Hematopoietic multipotent progenitor cell treated with erythropoietin and hydrocortisone succinate and interleukin-3 and kit ligand, for 17 days (in vitro differentiated cells): ENCODE measurements at regions not wholly inside any gene's neighbourhood (a gene's known extent, or its start where the extent isn't known, plus 50 kb on each side); places are given as distances from the start of the nearest gene placed in this dataset.

Experiments used
- DNase-seq: peaks from one replicate; pipeline ENCODE4 v3.0.0-alpha.2; 2015; ENCODE audit warnings: low spot score

DNA sequence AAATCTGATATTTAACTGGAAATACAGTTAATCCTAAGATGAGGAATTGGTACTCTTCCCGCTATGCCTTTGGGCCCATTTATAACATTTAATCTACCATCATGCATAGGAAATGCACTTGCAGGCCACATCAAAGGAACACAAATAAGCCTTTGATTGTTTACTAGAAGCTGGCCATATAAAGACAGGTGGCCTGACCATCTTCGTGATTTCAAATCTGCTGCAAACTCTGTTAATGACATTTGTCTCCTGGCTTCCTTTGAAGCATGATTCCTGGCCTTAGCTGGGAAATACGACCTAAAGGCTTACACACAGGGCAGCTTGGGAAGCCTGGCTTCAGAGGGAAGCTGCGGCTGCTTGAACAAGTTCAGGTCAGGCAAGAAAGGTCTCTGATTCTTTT lies 552.1 kb downstream of the CDH26 start:
- no peak for DNase-seq

DNA sequence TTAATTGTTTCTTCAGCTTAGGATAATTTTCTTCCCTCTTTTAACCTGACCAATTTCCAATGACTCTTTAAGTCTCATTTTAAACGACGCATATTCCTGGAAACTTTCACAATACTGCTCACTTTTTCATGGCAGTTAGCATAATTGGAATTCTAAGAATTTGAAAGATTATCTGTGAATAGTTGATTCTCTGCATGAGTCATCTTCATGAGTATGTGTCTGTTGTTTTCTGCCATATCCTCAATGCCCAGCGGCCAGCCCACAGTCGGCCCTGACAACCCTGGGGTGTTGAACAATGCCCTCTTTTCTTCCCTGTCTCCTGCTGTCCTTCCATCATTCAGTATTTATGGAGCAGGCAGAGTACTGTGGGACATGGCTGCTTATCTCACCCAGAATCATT lies 554.2 kb downstream of the CDH26 start:
- DNase-seq: no peak

DNA sequence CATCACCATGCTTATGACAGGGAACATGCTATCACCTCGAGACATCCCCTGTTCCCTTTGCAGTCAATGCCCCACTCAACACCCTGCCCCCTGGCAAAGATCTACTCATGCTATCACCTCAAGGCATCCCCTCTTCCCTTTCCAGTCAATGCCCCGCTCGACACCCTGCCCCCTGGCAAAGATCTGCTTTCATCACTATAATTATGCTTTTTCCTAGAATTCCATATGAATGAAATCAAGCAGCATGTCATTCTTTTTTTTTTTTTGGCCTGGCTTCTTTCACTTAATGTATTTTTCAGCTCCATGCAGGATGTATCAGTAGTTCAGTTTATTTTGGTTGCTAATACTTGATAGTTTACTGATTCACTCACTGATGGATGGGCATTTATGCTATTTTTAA lies 554.9 kb downstream of the CDH26 start:
- no peak for DNase-seq

DNA sequence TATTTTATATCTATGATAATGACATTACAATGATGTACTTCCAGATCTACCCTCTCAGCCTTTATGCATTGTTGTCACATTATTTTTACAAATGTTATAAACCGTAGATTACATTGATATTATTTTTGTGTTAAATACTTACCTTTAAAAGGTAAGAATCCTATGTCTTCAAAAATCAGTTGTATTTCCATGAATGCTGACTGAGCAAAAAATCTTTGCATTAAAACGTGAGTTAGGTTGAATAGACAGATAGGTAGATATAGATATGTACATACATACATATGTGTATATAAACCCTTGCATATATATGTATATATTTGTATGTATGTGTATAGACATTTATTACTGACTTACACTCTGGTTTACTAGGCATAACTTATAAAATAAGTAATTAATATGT lies 558.2 kb downstream of the CDH26 start:
- DNase-seq: no peak

DNA sequence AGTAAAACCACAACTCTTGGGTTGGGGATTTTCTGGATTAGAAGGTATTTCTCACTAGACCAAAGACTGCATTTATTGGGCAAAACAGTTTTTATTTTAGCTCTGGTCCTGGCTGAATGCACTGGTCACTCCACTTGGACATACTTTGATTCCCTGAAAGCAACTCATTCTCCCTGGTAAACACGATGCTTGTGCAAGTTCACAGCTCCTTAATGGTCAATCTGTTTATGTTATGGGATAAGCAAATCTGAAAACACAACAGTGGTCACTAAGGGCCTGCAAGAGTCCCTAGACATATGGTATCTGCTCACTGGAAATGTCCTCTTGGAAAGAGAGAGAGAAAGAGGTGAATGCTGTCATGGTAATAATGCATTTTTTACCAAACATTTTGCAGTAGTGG lies 559.8 kb downstream of the CDH26 start:
- DNase-seq: no peak

DNA sequence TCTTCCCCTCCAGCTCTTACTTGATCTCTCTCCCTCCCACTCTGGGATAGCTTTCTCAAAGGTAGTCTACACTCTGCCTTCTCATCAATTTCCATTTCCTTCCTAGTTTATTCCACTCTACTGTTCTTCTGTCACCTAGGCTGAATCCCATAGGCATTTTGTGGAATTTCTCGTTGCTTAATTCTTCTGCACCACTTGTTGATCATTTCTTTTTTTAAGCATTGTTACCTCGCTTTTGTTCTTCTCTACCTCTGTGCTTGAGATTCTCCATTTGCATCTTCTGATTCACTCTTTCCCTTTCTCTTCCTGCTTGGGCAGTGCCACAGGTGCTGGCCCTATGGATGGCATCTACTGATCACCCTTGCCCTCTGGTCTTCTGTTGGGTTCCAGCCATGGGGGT lies 567.2 kb downstream of the CDH26 start:
- no peak for DNase-seq

DNA sequence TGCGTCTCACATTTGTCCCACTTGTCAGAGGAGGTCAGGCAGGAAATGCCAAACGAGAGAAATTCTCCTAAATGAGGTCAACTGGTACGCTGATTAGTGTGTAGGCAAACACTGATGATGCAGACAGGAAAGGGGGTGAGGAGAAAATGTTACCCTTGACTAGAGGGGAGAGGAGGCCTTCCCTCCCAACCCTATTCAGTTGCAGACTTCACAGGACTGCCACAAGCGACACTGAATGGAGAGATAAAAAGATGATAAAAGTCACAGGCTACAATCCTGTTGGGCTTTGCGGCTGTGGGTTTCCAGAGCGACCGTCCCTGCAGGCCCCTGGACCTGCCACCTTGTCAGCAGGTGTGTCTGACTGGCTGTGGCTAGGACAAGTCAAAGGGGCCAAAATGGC lies 569.4 kb downstream of the CDH26 start:
- DNase-seq: no peak

DNA sequence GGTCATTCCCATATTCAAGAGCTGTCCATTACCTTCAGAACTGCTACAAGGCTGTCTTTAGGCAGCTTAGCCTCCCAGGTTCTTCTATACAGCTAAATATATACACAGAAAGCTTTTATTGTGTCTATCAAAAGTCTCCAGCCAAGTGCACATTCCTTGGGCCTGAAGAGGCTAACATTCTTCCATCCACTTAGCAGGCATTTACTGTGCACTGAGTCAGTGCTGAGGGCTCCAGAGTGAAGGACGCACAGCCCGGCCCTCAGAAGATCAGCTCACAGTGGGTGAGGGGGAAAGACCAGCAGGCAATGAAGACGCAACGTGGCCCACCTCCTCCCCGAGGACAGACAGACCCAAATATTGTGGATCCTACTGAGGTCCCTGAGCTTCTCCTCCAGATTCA lies 569.9 kb downstream of the CDH26 start:
- no peak for DNase-seq

DNA sequence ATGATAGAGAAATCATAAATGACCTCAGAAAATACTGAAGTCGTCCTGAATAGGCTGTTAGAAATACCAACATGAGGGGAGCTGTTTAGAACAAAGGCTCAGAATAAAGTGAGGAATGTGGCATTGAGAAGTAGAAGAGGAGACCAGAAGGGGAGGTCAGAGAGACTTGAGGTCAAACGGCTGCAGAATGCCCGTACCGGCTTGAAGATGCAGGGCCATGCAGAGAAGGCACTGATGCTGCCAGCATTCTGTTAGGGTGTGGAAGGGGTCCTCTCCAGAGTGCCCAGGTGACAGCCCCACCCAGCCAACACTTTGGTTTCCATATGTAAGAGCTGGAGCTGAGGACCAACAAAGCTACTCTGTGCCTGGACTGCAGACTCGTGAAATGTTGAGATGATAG lies 570.9 kb downstream of the CDH26 start:
- DNase-seq: no peak

DNA sequence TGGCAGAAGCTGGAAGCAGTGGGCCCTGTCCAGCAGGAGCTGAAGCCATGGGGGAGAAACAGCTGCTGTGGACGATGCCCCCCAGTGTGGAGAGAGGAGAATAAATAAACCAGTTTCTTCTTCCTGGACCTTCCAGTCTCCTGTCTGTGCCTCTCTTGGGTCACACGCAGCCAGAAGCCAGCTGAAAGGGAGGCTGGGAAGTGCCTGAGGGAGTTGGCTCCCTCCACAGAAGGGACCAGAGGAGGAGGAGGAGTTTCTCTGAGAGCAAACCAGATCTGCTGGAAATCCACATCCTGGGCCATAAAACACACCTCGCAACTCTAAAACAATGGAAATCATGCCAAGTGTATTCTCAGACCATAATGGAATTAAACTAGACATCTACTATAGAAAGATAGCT lies 577.0 kb downstream of the CDH26 start:
- no peak for DNase-seq

DNA sequence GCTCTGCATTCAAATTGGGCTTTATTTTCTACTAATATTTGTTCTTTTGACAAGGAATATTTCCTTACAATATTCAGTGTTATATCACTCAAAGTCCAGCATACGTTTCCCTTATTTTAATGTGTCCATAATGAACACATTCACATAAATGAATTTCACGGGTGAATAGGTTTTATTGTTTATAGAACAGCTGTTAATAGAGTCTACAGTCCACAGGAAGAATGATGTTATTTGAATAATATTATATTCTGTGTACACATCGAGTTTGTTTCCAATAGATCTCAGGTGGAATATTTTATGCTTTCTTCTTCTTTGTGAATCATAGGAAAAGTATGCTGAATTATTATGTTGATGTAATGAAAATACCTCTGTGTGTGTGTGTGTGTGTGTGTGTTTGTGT lies 582.4 kb downstream of the CDH26 start:
- no peak for DNase-seq

DNA sequence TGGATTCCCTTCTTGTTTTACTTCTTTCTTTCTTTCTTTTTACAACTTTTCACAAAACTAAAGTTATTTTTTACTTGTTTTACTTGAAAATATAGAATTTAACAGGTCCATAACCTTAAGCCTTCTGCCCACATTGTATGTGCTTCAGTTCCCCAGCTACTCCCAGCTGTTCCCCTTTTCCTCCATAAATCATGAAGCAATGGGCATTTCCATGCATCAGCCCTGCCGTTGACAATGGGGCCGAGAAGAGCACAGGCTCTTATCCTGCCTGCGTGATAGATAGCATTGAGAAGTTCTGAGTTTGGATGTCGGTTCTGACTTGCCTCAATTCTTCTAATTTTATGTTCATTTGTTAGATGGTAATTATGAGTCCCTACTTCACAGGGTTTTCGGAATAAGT lies 583.8 kb downstream of the CDH26 start:
- no peak for DNase-seq

DNA sequence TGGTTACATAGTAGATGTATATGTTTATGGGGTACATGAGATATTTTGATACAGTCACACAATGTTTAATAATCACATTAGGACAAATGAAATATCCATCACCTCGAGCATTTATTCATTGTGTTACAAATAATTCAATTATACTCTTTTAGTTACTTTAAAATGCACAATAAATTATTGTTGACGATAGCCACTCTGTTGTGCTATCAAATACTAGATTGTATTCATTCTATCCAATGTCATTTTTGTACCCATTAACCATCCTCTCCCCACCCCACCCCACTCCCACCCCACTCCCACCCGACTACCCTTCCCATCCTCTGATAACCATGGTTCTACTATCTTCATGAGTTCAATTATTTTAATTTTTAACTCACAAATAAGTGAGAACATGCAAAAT lies 585.4 kb downstream of the CDH26 start:
- no peak for DNase-seq

DNA sequence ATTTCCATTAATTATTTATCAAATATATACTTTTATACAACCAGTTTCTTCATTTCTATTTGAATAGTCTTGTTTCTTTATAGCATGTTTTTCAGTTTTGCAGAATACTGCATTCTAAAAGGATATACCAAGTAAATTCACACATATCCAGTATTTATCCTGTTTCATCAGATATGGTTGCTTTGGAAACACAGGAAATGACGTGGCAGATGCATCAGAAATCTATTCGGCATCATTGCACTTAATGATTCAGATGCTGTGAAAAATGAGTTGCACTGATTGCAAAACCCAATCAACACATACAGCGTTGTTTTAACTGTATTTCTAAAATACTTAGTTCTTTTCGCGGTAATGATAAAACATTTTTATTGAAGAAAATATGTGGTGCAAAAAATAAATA lies 594.9 kb downstream of the CDH26 start:
- no peak for DNase-seq

DNA sequence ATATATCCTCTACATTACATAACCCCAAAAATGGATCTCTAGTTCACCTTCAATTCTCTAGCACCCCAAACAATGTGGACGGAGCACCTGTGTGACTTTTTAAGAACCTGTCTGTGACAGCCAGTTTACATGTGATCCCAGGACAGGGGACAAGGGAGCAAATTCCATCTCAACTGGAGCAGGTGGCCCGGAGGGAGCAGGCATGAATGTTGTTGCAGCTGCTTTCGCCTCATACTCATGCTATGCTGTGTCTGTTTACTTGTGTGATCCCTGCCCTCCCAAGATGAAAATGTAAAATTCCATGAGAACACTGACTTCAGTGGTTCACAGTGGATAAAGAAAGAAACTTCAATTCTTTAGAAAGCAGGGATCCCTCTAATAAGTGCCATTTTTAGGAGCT lies 600.3 kb downstream of the CDH26 start:
- DNase-seq: no peak

DNA sequence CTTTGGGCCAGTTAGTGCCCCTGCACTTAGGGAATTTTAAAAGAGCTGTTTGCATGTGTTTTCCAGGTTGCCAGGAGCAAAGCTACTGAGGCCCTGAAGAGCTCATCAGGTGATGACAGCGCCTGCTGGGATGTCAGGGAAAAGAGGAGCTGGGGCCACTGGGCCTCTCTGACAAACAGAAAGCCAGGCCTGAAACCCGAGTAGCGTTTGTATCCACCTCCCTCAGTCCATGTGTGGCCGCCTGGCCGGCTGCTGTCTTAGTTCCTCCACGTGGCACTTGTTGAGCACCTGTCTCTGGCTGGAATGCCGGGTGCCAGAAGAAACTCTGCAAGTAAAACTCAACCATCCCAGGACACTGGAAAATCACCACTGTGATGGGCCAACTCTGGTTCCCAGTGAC lies 601.2 kb downstream of the CDH26 start:
- DNase-seq: no peak

DNA sequence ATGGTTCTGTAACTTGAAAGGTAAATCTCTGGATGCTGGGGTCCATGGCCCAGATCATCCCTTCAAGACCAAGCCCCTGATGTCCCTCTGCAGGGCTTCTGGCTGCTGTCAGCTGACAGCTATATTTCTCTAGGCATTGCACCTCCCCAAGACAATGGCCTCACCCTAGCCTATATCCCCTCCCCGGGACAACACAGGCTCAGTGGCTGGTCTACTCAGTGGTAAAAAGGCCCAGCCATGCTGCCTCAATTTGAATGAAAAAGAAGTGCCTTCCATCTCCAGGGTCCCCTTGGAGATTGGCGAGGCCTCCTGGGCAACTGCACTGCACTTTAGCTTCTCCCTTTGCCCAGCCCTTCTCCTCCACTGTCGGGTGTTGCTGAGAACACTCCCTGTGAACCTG lies 602.8 kb downstream of the CDH26 start:
- no peak for DNase-seq

DNA sequence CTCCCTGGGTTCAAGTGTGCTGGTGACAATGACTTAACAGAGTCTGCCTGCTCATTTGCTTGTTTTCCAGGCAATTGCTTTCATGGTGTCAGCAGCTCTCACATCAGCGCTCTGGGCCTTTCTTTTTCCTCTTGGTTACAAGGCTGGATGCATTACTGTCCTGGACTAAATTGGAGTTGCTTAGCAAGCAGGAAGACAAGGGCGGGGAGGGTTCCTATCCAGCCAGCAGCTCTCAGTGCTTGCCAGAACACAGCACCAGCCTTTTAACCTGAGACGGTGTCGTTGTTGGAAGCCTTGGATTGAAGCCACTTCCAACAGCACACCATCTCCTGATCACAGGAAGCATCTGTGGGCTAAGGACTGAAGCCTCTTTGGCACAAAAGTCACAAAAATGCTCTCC lies 606.9 kb downstream of the CDH26 start:
- no peak for DNase-seq

DNA sequence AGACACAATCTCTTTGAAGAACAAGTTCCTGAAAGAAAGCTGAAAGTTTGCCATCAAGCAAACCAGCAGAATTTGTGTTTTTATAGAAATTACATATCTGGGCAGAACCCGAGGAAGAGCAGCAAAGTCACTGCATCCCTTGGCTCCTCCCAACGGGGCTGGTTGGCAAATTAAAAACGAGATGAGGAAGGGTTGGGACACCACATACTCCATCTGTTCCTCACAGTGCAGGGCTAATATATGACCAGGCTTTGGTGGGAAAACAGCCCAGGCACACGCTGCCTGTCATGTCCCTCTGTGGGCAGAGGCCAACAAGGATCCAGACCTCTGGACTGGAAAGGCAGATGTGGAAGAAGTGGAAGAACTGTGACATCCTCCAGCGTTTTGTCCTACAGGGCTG lies 607.3 kb downstream of the CDH26 start:
- no peak for DNase-seq

DNA sequence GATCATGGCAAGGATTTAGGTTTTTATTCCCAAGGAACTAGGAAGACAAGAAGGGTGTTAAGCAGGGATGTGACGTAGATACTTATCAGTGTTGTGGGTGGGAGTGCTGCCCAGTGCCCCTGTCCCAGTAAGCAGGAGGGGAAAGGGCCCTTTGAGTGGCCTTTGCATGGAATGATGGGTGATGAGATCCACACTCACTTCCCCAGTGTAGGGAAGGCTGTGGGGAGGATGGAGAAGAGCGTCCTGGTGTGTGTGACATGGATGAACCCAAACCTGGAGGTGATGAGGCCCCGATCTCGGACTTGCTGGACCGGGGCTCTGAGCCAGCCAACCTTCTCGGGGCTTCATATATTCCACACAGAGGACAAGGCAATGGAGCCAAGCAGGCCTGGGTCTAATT lies 610.9 kb downstream of the CDH26 start:
- DNase-seq: no peak

DNA sequence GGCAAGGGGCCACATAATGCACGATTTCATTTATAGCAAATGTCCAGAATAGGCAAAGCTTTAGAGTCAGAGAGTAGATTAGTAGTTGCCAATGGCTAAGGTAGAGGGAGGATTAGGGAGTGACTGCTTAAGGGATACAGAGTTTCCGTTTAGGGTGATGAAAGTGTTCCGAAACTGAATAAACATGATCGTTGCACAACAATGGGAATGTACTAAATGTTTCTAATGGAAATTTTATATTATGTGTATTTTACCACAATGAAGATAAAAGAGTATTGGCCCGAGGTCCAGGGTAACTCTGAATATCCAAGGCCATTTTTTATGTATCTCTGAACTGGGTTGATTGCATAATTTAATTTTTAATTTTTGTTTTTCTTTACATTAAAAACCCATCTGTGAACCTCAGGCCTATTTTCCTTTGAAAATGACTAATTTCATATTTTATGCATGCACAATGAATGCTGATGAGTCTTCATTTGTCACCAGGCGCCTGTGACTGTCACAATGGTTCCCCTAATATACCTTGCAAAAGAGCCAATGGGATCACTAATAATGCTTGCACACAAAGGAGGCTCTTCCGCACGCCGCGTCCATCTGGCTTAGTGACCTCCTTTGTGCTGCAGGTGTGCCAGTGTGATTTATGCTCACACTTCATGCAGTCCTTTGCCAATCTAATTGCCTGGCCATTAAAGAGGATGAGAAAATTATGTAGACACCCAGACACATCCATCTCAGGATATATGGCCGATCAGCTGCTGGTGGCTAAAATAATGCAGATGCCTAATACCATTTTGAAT lies 612.5 kb downstream of the CDH26 start:
- DNase-seq: no peak

DNA sequence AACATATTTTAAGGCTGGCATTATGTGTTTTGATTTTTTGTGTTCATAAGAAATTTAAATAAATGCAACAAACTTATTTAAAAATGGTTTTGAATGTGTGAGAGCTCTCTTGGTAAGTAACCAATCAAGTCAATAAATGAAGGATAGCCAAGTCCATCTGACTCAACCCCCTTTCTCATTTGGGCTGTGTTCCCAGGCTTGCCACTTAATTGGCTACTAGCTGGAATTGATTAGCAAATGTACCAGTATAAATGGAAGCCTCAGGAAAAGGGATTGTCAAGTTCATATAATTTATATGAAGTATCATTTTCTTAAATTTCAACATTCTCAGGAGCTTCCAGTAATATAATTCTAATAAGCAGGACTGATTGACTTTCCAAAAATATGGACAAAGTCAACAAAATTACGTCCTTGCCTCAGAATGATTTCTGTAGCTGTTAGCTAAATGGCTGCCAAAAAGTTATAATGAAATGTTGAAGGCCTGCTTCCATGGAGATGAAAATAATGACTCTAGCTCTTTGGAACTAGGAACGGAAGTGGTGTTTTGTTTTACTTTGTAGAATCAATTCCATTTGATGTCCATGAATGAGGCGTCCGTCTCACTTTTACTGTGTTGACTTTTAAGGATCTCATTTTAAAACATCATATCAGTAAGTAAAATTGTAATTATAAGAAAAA lies 614.9 kb downstream of the CDH26 start:
- no peak for DNase-seq

DNA sequence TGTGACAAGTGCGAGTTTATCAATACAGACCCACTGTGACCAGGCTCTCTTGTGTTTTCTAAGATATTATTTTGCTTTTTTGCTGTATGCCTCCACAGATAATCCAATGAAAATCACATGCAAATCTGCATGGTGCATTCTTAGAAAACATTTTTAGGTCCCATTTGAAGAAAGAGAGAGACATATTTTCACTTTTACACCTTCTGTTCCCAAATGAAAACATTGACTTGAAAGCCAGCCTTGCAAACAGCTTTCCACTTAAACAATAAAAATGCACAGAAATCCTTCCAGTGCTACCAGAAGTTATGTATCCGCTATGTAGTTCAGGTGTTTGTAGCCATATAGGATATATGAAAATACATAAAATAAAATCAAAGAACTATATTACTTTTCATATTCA lies 618.0 kb downstream of the CDH26 start:
- DNase-seq: no peak

DNA sequence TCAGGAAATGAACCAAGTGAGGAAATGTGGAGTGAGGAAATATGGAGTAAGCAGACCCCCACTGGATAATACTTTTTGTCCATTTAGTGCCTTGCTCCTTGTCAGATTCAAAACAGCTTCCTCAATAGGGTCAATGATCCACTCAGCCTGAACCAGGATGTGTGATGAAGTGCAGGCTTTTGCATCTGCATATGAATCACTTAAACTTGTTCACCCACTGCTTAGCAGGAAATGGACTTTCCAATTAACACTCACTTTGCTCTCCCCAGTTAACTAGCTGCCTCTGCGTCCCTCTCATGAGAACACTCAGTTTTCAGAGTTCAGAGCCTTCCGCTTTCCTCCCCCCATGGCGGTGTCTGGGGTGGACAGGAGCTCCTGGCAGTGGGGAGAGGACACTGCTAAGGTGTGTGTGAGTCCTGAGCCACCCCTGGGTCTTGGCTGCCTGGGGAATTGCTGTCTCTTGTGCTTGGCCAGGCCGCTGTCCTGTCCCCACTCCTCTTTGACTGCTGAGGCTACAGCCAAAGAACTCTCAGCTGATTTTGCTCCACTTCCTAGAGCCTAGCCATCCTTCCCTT lies 621.8 kb downstream of the CDH26 start:
- DNase-seq: no peak
